Chondrocyte (in vitro differentiated cells): ENCODE measurements at regions not wholly inside any gene's neighbourhood (a gene's known extent, or its start where the extent isn't known, plus 50 kb on each side); places are given as distances from the start of the nearest gene placed in this dataset.
"Not testable (repeated sequence)": the region's sequence is repeated elsewhere in the genome, so short reads cannot be mapped to it uniquely, and the experiment has no call there.

Experiments used
- DNase-seq: peaks from one replicate; pipeline ENCODE4 v3.0.0; 2021; ENCODE audit warnings: mixed read lengths, low spot score
- H3K27ac Mint-ChIP-seq: one replicate; pipeline ENCODE4 v1.8.0; 2021; ENCODE audit warnings: mild to moderate bottlenecking, moderate library complexity, mixed read lengths; ENCODE audit not compliant: unreplicated experiment
- H3K27me3 Mint-ChIP-seq: 2 replicates; pipeline ENCODE4 v1.8.0; 2021; ENCODE audit warnings: low read depth, mixed read lengths
- H3K36me3 Mint-ChIP-seq: 2 replicates; pipeline ENCODE4 v1.8.0; 2021; ENCODE audit warnings: low read depth, mixed read lengths
- H3K4me1 Mint-ChIP-seq: 2 replicates; pipeline ENCODE4 v1.8.0; 2021; ENCODE audit warnings: low read depth, mild to moderate bottlenecking, mixed read lengths
- H3K4me3 Mint-ChIP-seq: one replicate; pipeline ENCODE4 v1.8.0; 2021; ENCODE audit warnings: mild to moderate bottlenecking, moderate library complexity, mixed read lengths; ENCODE audit not compliant: unreplicated experiment
- H3K9me3 Mint-ChIP-seq: 2 replicates; pipeline ENCODE4 v1.8.0; 2021; ENCODE audit warnings: low read depth, mixed read lengths
- TF ChIP-seq, protein P1 (sequence below): fragments of 200-600 bp; sonication (generic); IDR thresholded peaks from 2 replicates; pipeline ENCODE4 v1.5.0; 2021; ENCODE audit warnings: antibody characterized with exemption, mild to moderate bottlenecking, moderate library complexity

DNA sequence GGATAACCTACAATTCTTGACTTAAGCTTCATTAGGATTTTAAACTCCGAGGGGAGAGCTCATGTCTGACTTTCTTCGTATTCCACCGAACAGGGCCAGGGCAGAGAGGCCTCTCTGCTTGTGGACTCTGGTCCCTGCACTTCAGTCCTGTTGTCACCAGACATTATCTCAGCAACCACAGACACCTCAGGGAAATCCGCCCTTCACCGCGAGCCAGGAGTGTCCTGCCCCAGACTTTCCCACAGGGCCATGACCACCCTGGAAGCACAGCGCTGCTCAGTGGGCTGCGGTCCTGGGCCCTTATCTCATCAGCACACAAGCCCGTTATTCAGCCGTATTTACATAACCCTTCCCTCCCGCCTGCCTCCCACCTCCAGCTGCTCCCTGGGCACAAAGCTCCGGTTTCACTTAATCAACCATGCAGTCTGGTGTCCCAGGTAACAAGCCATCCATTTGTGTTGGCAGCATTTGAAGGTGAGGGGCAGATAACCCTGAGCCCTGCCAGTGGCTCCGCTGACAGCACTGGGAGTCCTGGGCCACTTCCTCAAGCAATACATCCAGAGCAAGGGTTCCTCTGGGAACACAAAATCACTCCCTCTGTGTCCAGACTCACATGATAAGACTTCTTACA lies 122.8 kb upstream of the RAB4A start:
- TF ChIP-seq, protein P1, sequence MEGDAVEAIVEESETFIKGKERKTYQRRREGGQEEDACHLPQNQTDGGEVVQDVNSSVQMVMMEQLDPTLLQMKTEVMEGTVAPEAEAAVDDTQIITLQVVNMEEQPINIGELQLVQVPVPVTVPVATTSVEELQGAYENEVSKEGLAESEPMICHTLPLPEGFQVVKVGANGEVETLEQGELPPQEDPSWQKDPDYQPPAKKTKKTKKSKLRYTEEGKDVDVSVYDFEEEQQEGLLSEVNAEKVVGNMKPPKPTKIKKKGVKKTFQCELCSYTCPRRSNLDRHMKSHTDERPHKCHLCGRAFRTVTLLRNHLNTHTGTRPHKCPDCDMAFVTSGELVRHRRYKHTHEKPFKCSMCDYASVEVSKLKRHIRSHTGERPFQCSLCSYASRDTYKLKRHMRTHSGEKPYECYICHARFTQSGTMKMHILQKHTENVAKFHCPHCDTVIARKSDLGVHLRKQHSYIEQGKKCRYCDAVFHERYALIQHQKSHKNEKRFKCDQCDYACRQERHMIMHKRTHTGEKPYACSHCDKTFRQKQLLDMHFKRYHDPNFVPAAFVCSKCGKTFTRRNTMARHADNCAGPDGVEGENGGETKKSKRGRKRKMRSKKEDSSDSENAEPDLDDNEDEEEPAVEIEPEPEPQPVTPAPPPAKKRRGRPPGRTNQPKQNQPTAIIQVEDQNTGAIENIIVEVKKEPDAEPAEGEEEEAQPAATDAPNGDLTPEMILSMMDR, result no peak
- Mint-ChIP-seq H3K27ac (no peak overlapping the region), H3K4me1 (peaks cover 7% of the 10 kb centered on the region), H3K9me3 (peaks cover 5% of the 10 kb centered on the region), H3K27me3 (peaks cover 29% of the 10 kb centered on the region), H3K36me3 (no peaks in the 10 kb centered on the region), H3K4me3 (no peak overlapping the region)
- no peak for DNase-seq

DNA sequence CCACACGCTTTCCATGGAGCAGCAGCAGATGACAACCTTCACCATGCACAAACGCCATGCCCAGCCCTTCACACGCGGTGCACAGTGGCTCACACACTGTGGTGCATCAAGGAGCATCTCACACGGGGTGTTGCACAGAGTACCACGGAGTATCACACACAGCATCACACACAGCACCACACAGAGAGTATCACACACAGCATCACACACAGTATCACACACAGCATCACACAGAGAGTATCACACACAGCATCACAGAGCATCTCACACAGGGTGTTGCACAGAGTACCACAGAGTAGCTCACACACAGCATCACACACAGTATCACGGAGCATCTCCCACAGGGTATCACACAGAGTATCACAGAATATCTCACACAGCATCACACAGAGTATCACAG lies 122.2 kb upstream of the RAB4A start:
- Mint-ChIP-seq H3K9me3 (peaks cover 11% of the 10 kb centered on the region), H3K36me3 (peaks cover 2% of the 10 kb centered on the region), H3K27me3 (peaks cover 32% of the 10 kb centered on the region), H3K4me3 (no peak overlapping the region), H3K4me1 (peaks cover 7% of the 10 kb centered on the region), H3K27ac (no peak overlapping the region)
- TF ChIP-seq, protein P1, result no peak
- no peak for DNase-seq

DNA sequence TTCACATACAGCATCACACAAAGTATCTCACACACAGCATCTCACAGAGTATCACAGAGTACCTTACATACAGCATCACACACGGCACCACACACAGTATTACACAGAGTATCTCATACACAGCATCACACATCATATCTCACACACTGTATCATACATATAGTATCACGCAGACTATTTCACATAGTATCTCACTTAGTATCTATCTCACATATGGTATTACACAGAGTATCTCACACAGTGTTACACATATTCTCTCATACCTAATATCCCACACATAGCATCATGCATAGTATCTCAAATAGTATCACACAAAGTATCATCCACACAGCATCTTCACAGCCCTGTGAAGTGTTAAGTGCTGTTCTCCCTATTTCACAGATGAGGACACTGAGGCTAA lies 121.5 kb upstream of the RAB4A start:
- peaks cover 12% of the 10 kb centered on the region for H3K9me3 Mint-ChIP-seq
- peaks cover 2% of the 10 kb centered on the region for H3K36me3 Mint-ChIP-seq
- H3K27me3 Mint-ChIP-seq, result peaks cover 36% of the 10 kb centered on the region
- H3K4me1 Mint-ChIP-seq, result peaks cover 7% of the 10 kb centered on the region
- no peak for DNase-seq
- no peak overlapping the region for H3K4me3 Mint-ChIP-seq
- no peak overlapping the region for H3K27ac Mint-ChIP-seq
- TF ChIP-seq, protein P1, result no peak

DNA sequence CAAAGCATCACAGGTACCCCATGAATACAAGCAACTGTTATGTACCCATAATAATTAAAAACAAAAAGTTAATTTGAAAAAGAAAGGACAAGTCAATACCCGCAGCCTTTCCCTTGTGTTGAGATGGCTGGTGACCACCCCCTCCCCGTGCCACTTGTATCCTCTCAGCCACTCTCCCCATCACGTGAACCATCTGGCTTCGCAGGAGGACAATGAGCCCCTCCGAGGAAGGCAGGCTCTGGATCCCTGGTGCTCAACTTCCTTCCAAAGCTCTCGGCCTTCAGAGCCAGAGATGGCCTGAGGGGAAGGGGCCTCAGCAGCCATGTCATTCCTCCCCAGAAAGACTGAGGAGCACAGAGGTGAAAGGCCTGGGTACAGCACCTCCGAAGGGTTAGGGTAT lies 120.4 kb upstream of the RAB4A start:
- H3K27ac Mint-ChIP-seq, result no peak overlapping the region
- DNase-seq, result no peak
- TF ChIP-seq, protein P1, result no peak
- H3K4me1 Mint-ChIP-seq, result peaks cover 7% of the 10 kb centered on the region
- peaks cover 42% of the 10 kb centered on the region for H3K27me3 Mint-ChIP-seq
- no peak overlapping the region for H3K4me3 Mint-ChIP-seq
- H3K36me3 Mint-ChIP-seq, result peaks cover 2% of the 10 kb centered on the region
- peaks cover 12% of the 10 kb centered on the region for H3K9me3 Mint-ChIP-seq

DNA sequence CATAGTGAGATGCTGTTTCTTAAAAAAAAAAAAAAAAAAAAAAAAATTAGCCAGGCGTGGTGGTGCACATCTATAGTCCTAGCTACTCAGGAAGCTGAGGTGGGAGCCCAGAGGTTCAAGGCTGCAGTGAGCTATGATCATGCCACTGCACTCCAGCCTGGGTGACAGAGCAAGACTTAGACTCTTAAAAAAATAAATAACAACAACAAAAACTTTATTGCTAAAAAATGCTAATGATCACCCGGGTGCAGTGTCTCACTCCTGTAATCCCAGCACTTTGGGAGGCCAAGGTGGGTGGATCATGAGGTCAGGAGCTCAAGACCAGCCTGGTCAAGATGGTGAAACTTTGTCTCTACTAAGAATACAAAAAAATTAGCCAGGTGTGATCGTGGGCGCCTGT lies 119.5 kb upstream of the RAB4A start:
- DNase-seq, H3K4me3 Mint-ChIP-seq, H3K36me3 Mint-ChIP-seq, H3K4me1 Mint-ChIP-seq, H3K27ac Mint-ChIP-seq: not testable (repeated sequence)
- peaks cover 37% of the 10 kb centered on the region for H3K27me3 Mint-ChIP-seq
- H3K9me3 Mint-ChIP-seq, result peaks cover 12% of the 10 kb centered on the region

DNA sequence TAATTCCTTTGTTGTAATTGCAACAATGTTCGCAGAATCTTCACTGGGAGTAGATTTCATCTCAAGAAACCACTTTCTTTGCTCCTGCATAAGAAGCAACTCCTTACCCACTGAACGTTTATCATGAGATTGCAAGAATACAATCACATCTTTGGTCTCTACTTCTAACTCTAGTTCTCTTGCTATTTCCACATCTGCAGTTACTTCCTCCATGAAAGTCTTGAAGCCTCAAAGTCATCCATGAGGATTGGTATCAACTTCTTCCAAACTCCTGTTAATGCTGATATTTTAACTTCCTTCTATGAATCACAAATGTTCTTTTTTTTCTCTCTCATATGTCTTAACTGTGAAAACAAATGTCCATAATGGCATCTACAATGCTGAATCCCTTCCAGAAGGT lies 118.6 kb upstream of the RAB4A start:
- peaks cover 7% of the 10 kb centered on the region for H3K4me1 Mint-ChIP-seq
- no peak overlapping the region for H3K4me3 Mint-ChIP-seq
- DNase-seq, result no peak
- H3K27me3 Mint-ChIP-seq, result peaks cover 33% of the 10 kb centered on the region
- H3K9me3 Mint-ChIP-seq, result peaks cover 12% of the 10 kb centered on the region
- H3K36me3 Mint-ChIP-seq, result peaks cover 2% of the 10 kb centered on the region
- no peak overlapping the region for H3K27ac Mint-ChIP-seq
- TF ChIP-seq, protein P1, result no peak
